GM12878 (cell line): ENCODE measurements at regions not wholly inside any gene's neighbourhood (a gene's known extent, or its start where the extent isn't known, plus 50 kb on each side); places are given as distances from the start of the nearest gene placed in this dataset.

ENCODE experiments used
- ATAC-seq: fragments of 200-7000 bp; cut with Tn5 transposase; 3 replicates; pipeline ENCODE4 v1.9.1; 2020; ENCODE audit warnings: mild to moderate bottlenecking, moderate library complexity
- BruUV-seq: library from RNA; stranded (reverse); fragments of 400-500 nt; replicated peaks from 2 replicates; lab custom pipeline; 2021; lab: Mats Ljungman, UMichigan
- CTCF ChIA-PET: fragments of 300-600 bp; sonication (Branson Sonifier 250); formaldehyde crosslinking; extraction: SDS; loops from one replicate; lab custom pipeline; 2021; ENCODE audit warnings: inconsistent platforms; lab: Yijun Ruan, JAX
- POLR2A ChIA-PET: fragments of 350-600 bp; formaldehyde crosslinking; extraction: SDS; loops from one replicate; lab custom pipeline; 2021; ENCODE audit warnings: inconsistent platforms; lab: Charles Lee
- RAD21 ChIA-PET: fragments of 300-600 bp; sonication (Branson Sonifier 250); formaldehyde crosslinking; loops from one replicate; lab custom pipeline; 2023; ENCODE audit warnings: antibody characterized with exemption; ENCODE audit not compliant: unreplicated experiment; lab: Charles Lee
- SMC1A ChIA-PET: fragments of 300-600 bp; sonication (Branson Sonifier 250); formaldehyde crosslinking; loops from one replicate; lab custom pipeline; 2023; ENCODE audit not compliant: unreplicated experiment, uncharacterized antibody; lab: Charles Lee
- DNase-seq: peaks from one replicate; pipeline ENCODE4 v3.0.0-alpha.2; 2011; ENCODE audit warnings: low read depth, low spot score
- FAIRE-seq: peaks from 3 replicates; lab custom pipeline; 2011; peaks lifted over from hg19 to GRCh38; lab: Jason Lieb, UNC
- H2AFZ ChIP-seq: 2 replicates; pipeline ENCODE4 v1.6.0; 2011; ENCODE audit warnings: low read depth, low read length, control low read depth; ENCODE audit not compliant: control insufficient read depth
- H3K27ac ChIP-seq: 2 replicates; pipeline ENCODE4 v1.5.1; 2011; ENCODE audit warnings: control low read depth; ENCODE audit not compliant: control insufficient read depth, insufficient read depth
- H3K27me3 ChIP-seq, 2 experiments: replicated peaks in 1 of 2; 2 replicates each; pipeline versions ENCODE4 v1.6.0 to v1.6.1; 2011; ENCODE audit warnings: low read length in 1 of 2; ENCODE audit not compliant: control insufficient read depth in 2 of 2, insufficient read depth in 2 of 2
- H3K36me3 ChIP-seq, 2 experiments: 2 replicates each; pipeline ENCODE4 v1.5.1; 2011; ENCODE audit warnings: low read length in 1 of 2; ENCODE audit not compliant: control insufficient read depth in 2 of 2, insufficient read depth in 2 of 2
- H3K4me1 ChIP-seq: 2 replicates; pipeline ENCODE4 v1.6.1; 2011; ENCODE audit warnings: mild to moderate bottlenecking, low read length, moderate library complexity, mixed read lengths; ENCODE audit not compliant: control insufficient read depth, insufficient read depth
- H3K4me2 ChIP-seq: 2 replicates; pipeline ENCODE4 v1.6.0; 2011; ENCODE audit warnings: control low read depth; ENCODE audit not compliant: control insufficient read depth, insufficient read depth
- H3K4me3 ChIP-seq: fragments of 200-600 bp; sonication (generic); 2 replicates; pipeline ENCODE4 v1.5.1; 2016
- H3K79me2 ChIP-seq: 2 replicates; pipeline ENCODE4 v1.6.0; 2011; ENCODE audit warnings: low read length; ENCODE audit not compliant: control insufficient read depth, insufficient read depth
- H3K9ac ChIP-seq: 2 replicates; pipeline ENCODE4 v1.8.0; 2011; ENCODE audit warnings: low read length, control low read depth, mixed read lengths; ENCODE audit not compliant: control insufficient read depth, insufficient read depth
- H3K9me3 ChIP-seq: replicated peaks from 3 replicates; pipeline ENCODE4 v1.5.1; 2011; ENCODE audit warnings: mild to moderate bottlenecking, low read length; ENCODE audit not compliant: control insufficient read depth, insufficient read depth
- H4K20me1 ChIP-seq: 2 replicates; pipeline ENCODE4 v1.6.0; 2011; ENCODE audit not compliant: control insufficient read depth, insufficient read depth
- ATF2 ChIP-seq: IDR thresholded peaks from 2 replicates; pipeline ENCODE4 v1.6.1; 2012; ENCODE audit warnings: low read length, inconsistent platforms
- BCL11A ChIP-seq: IDR thresholded peaks from 2 replicates; pipeline ENCODE4 v1.6.1; 2011; ENCODE audit warnings: low read depth, low read length
- BCL3 ChIP-seq: IDR thresholded peaks from 2 replicates; pipeline ENCODE4 v1.6.1; 2011; ENCODE audit warnings: borderline replicate concordance, low read depth, mild to moderate bottlenecking, moderate library complexity, low read length; ENCODE audit not compliant: insufficient read depth, poor library complexity, severe bottlenecking
- CREM ChIP-seq: IDR thresholded peaks from 2 replicates; pipeline ENCODE4 v1.6.1; 2014; ENCODE audit warnings: antibody characterized with exemption, low read depth
- KLF5 ChIP-seq: fragments of 450-650 bp; IDR thresholded peaks from 2 replicates; pipeline ENCODE4 v1.6.1; 2014; ENCODE audit warnings: mild to moderate bottlenecking; ENCODE audit not compliant: partially characterized antibody
- MAX ChIP-seq: IDR thresholded peaks from 2 replicates; pipeline ENCODE4 v1.6.1; 2012; ENCODE audit warnings: low read depth, low read length, improper control_type of control experiment
- NRF1 ChIP-seq: conservative IDR thresholded peaks from 2 replicates; pipeline ENCODE4 v1.6.1; 2011; ENCODE audit warnings: mild to moderate bottlenecking, low read depth, low read length, improper control_type of control experiment
- PAX8 ChIP-seq: fragments of 450-650 bp; IDR thresholded peaks from 2 replicates; pipeline ENCODE4 v1.6.1; 2017; ENCODE audit warnings: mild to moderate bottlenecking, moderate library complexity
- STAT3 ChIP-seq: IDR thresholded peaks from 2 replicates; pipeline ENCODE4 v1.6.1; 2011; ENCODE audit warnings: low read depth, low read length, improper control_type of control experiment
- YBX1 ChIP-seq: fragments of 450-650 bp; IDR thresholded peaks from 2 replicates; pipeline ENCODE4 v1.6.1; 2016; ENCODE audit warnings: antibody characterized with exemption
- WGBS: methylation state at CpG from one replicate; pipeline ENCODE4 v1.1.6; 2016; ENCODE audit warnings: low lambda C conversion rate; ENCODE audit not compliant: insufficient replicate concordance, insufficient coverage; ENCODE audit errors: missing lambda C conversion rate; 5-methylcytosine and 5-hydroxymethylcytosine counted together
- in situ Hi-C: fragments of 300-500 bp; cut with MboI; formaldehyde crosslinking; loops from 9 replicates; pipeline ENCODE4 v1.14.3; 2018; ENCODE audit warnings: mixed read lengths
- intact Hi-C: fragments of 100-400 bp; cut with micrococcal nuclease; formaldehyde crosslinking; loops from one replicate; pipeline ENCODE4 v1.14.2; 2022; ENCODE audit not compliant: unreplicated experiment

GRCh38 chr5:57695706-57696388, 213.2 kb upstream of the ACTBL2 start:
- CTCF ChIA-PET = interaction anchor here (0.8 to 1.4 kb wide), 2 partner anchors 10 to 94 kb away, joined by 3 read pairs; no protein-coding TSS in a partner anchor
- in situ Hi-C loops = no loop called here
- no peak overlapping the region for H3K27ac ChIP-seq
- H2AFZ ChIP-seq = no peak overlapping the region
- TF ChIP-seq BCL3 = no peak
- TF ChIP-seq YBX1 = no peak
- TF ChIP-seq MAX = no peak
- TF ChIP-seq NRF1 = no peak
- TF ChIP-seq ATF2 = no peak
- TF ChIP-seq CREM = no peak
- no peak for TF ChIP-seq KLF5
- no peak for TF ChIP-seq STAT3
- no peak for TF ChIP-seq PAX8
- no peak for TF ChIP-seq BCL11A
- intact Hi-C loops = loop anchor here (5.0 kb wide), 1 partner anchor 199 kb away; no protein-coding TSS in a partner anchor
- no peak overlapping the region for H3K9ac ChIP-seq
- H4K20me1 ChIP-seq = no peaks in the 10 kb centered on the region
- no TSS peak for BruUV-seq
- H3K36me3 ChIP-seq = no peaks in the 10 kb centered on the region
- no peaks in the 10 kb centered on the region for H3K9me3 ChIP-seq
- SMC1A ChIA-PET = no interaction called here
- H3K4me3 ChIP-seq = no peak overlapping the region
- H3K27me3 ChIP-seq = no peaks in the 10 kb centered on the region
- WGBS = 56% methylated on average over 4 of the region's 4 CpGs
- no peaks in the 10 kb centered on the region for H3K4me1 ChIP-seq
- no peaks in the 10 kb centered on the region for H3K79me2 ChIP-seq
- ATAC-seq (no peak), DNase-seq (no peak), FAIRE-seq (no peak)
- POLR2A ChIA-PET = no interaction called here
- RAD21 ChIA-PET = no interaction called here
- no peak overlapping the region for H3K4me2 ChIP-seq
